HG03469 (cell line): ENCODE measurements at regions not wholly inside any gene's neighbourhood (a gene's known extent, or its start where the extent isn't known, plus 50 kb on each side); places are given as distances from the start of the nearest gene placed in this dataset.

Source experiments
- ATAC-seq: cut with Tn5 transposase; IDR thresholded peaks from one replicate; pipeline ENCODE4 v1.9.1; 2021; ENCODE audit warnings: mild to moderate bottlenecking, moderate library complexity, moderate number of reproducible peaks; ENCODE audit not compliant: unreplicated experiment

GRCh38 chr18:45298986-45299385, 316.3 kb upstream of the SLC14A2 start:
- no peak for ATAC-seq

- ATAC-seq = no peak
Observed at GRCh38 chr18:45303026-45303425, 312.2 kb upstream of the SLC14A2 start.

- ATAC-seq = no peak
Observed at GRCh38 chr18:45304558-45304957, 310.7 kb upstream of the SLC14A2 start.

- ATAC-seq = no peak
Observed at GRCh38 chr18:45312555-45313126, 302.6 kb upstream of the SLC14A2 start.

GRCh38 chr18:45316127-45316526, 299.1 kb upstream of the SLC14A2 start:
- ATAC-seq = no peak

- no peak for ATAC-seq
Observed at GRCh38 chr18:45317948-45318640, 297.2 kb upstream of the SLC14A2 start.

- no peak for ATAC-seq
Observed at GRCh38 chr18:45320724-45321123, 294.6 kb upstream of the SLC14A2 start.

GRCh38 chr18:45321520-45321919, 293.8 kb upstream of the SLC14A2 start:
- no peak for ATAC-seq

- ATAC-seq = no peak
Observed at GRCh38 chr18:45322343-45322742, 292.9 kb upstream of the SLC14A2 start.

- ATAC-seq = no peak
Observed at GRCh38 chr18:45324101-45324494, 291.2 kb upstream of the SLC14A2 start.

GRCh38 chr18:45324495-45325113, 290.7 kb upstream of the SLC14A2 start:
- ATAC-seq = no peak

GRCh38 chr18:45325778-45326177, 289.5 kb upstream of the SLC14A2 start:
- no peak for ATAC-seq

- ATAC-seq = no peak
Observed at GRCh38 chr18:45326505-45326904, 288.8 kb upstream of the SLC14A2 start.

- ATAC-seq = no peak
Observed at GRCh38 chr18:45328296-45328695, 287.0 kb upstream of the SLC14A2 start.

GRCh38 chr18:45328811-45329210, 286.5 kb upstream of the SLC14A2 start:
- no peak for ATAC-seq

GRCh38 chr18:45329316-45329715, 286.0 kb upstream of the SLC14A2 start:
- no peak for ATAC-seq

- no peak for ATAC-seq
Observed at GRCh38 chr18:45330170-45330594, 285.1 kb upstream of the SLC14A2 start.

- ATAC-seq = no peak
Observed at GRCh38 chr18:45332871-45333270, 282.4 kb upstream of the SLC14A2 start.

- ATAC-seq = no peak
Observed at GRCh38 chr18:45334191-45334590, 281.1 kb upstream of the SLC14A2 start.

- ATAC-seq = no peak
Observed at GRCh38 chr18:45335282-45336043, 279.8 kb upstream of the SLC14A2 start.

GRCh38 chr18:45336448-45336847, 278.8 kb upstream of the SLC14A2 start:
- ATAC-seq = no peak

GRCh38 chr18:45337477-45337876, 277.8 kb upstream of the SLC14A2 start:
- no peak for ATAC-seq
